ENCODE measurements at regions not wholly inside any gene's neighbourhood (a gene's known extent, or its start where the extent isn't known, plus 50 kb on each side); places are given as distances from the start of the nearest gene placed in this dataset.
A peak's percentile ranks its signal among the peaks of the same experiment; 100 is the strongest.

DNA sequence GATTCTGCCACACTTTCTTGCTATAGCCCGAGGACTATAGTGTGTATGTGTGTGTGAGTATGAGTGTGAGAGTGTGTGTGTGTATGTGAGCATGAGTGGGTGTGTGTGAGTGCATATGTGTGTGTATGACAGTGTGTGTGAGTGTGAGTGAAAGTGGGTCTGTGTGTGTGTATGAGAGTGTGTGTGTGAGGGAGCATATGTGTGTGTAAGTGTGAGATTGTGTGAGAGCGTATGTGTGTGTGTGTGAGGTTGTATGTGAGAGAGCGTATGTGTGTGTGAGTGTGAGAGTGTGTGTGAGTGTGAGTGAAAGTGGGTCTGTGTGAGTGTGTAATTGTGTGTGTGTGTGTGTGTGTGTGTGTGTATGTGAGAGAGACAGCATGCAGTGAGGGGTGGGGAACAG is 89.0 kb upstream of the ACSL3 start:
- TF ChIP-seq, protein P1, sequence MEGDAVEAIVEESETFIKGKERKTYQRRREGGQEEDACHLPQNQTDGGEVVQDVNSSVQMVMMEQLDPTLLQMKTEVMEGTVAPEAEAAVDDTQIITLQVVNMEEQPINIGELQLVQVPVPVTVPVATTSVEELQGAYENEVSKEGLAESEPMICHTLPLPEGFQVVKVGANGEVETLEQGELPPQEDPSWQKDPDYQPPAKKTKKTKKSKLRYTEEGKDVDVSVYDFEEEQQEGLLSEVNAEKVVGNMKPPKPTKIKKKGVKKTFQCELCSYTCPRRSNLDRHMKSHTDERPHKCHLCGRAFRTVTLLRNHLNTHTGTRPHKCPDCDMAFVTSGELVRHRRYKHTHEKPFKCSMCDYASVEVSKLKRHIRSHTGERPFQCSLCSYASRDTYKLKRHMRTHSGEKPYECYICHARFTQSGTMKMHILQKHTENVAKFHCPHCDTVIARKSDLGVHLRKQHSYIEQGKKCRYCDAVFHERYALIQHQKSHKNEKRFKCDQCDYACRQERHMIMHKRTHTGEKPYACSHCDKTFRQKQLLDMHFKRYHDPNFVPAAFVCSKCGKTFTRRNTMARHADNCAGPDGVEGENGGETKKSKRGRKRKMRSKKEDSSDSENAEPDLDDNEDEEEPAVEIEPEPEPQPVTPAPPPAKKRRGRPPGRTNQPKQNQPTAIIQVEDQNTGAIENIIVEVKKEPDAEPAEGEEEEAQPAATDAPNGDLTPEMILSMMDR (IDR thresholded peaks at IDR 0.05; ENCODE audit: low read depth, low read length), result no peak
- Histone ChIP-seq H3K36me3 (no peaks in the 10 kb centered on the region), H3K27ac (no peak overlapping the region), H3K27me3 (no peaks in the 10 kb centered on the region), H3K9me3 (ENCODE audit: low read depth) (no peaks in the 10 kb centered on the region), H3K4me3 (no peak overlapping the region), H3K4me1 (ENCODE audit: low read depth) (no peaks in the 10 kb centered on the region)
- no peak for DNase-seq (ENCODE audit: low read depth in 1 of 2, low spot score in 1 of 2)

DNA sequence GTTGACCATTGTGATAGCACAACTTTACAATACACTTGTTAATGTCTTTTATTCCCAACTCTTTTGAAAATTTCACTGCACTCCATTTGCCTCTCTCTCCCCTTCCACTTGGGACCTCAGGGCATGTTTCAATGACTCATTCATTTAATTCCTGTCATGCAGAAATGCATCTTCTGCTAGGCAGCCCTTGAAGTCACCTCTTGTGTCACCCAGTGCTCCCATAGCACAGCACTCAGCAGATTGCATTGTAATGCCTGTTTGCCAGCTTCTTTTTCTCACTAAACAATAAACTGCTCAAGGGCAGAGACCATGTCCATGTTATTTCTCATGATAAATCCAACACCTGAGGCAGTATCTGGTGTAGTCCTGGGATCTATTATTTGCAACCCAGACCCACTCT is 85.9 kb upstream of the ACSL3 start:
- Histone ChIP-seq H3K27ac (no peak overlapping the region), H3K36me3 (no peaks in the 10 kb centered on the region), H3K27me3 (no peaks in the 10 kb centered on the region), H3K4me1 (ENCODE audit: low read depth) (peaks cover 11% of the 10 kb centered on the region), H3K4me3 (no peak overlapping the region), H3K9me3 (ENCODE audit: low read depth) (no peaks in the 10 kb centered on the region)
- DNase-seq (ENCODE audit: low read depth in 1 of 2, low spot score in 1 of 2), result no peak
- TF ChIP-seq, protein P1 (IDR thresholded peaks at IDR 0.05; ENCODE audit: low read depth, low read length), result no peak

- Histone ChIP-seq H3K27me3 (no peaks in the 10 kb centered on the region), H3K4me3 (no peak overlapping the region), H3K9me3 (ENCODE audit: low read depth) (no peaks in the 10 kb centered on the region), H3K36me3 (no peaks in the 10 kb centered on the region), H3K4me1 (ENCODE audit: low read depth) (peaks cover 12% of the 10 kb centered on the region), H3K27ac (no peak overlapping the region)
- peak in 1 of 2 donors; percentile 20 for DNase-seq (ENCODE audit: low read depth in 1 of 2, low spot score in 1 of 2)
- TF ChIP-seq, protein P1 (IDR thresholded peaks at IDR 0.05; ENCODE audit: low read depth, low read length), result no peak
Observed at GRCh38 chr2:222776792-222777191, 84.0 kb upstream of the ACSL3 start.

GRCh38 chr2:222778400-222778799 is 82.4 kb upstream of the ACSL3 start:
- H3K4me3 ChIP-seq, result no peak overlapping the region
- TF ChIP-seq, protein P1 (IDR thresholded peaks at IDR 0.05; ENCODE audit: low read depth, low read length), result no peak
- no peaks in the 10 kb centered on the region for H3K9me3 ChIP-seq (ENCODE audit: low read depth)
- H3K36me3 ChIP-seq, result no peaks in the 10 kb centered on the region
- no peak overlapping the region for H3K27ac ChIP-seq
- peaks cover 12% of the 10 kb centered on the region for H3K4me1 ChIP-seq (ENCODE audit: low read depth)
- no peaks in the 10 kb centered on the region for H3K27me3 ChIP-seq
- DNase-seq (ENCODE audit: low read depth in 1 of 2, low spot score in 1 of 2), result no peak

DNA sequence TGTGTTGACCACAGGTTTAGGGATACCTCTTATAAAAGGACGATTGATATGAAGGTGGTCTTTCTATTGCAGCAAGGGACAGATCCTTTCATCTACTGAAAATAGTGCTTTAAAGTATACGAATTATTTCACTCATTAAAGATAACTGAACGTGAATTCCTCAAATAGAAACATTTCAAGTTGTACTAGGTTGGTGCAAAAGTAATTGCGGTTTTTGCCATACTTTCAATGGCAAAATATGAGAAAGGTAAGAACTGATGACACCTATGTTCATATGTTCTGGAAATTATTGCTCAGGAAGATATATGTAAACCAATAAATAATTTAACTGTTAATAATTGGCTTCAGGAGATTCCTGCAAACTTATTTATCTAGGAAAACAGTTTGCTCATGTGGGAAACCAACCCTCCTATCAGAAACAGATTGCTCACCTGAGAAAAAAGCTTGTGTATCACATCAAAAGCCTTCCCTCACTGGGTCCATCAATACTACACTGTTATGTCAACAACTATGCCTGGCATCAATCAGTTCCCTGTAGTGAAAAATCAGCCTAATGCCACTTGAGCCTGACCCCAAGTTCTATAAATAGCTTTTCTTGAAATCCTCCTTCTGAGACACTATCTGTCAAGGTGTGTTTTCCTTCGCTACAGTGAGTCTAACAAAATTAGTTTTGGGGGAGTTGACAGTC is 81.5 kb upstream of the ACSL3 start:
- Histone ChIP-seq H3K4me1 (ENCODE audit: low read depth) (peaks cover 12% of the 10 kb centered on the region), H3K4me3 (no peak overlapping the region)

More for the DNA sequence above, 81.5 kb upstream of the ACSL3 start:
- H3K36me3 ChIP-seq, result no peaks in the 10 kb centered on the region
- no peaks in the 10 kb centered on the region for H3K9me3 ChIP-seq (ENCODE audit: low read depth)
- peak overlapping the region; percentile 0 for H3K27ac ChIP-seq
- no peak for DNase-seq (ENCODE audit: low read depth in 1 of 2, low spot score in 1 of 2)
- TF ChIP-seq, protein P1 (IDR thresholded peaks at IDR 0.05; ENCODE audit: low read depth, low read length), result no peak
- no peaks in the 10 kb centered on the region for H3K27me3 ChIP-seq
